Mesenchymal stem cell (in vitro differentiated cells and primary cell): ENCODE measurements at regions not wholly inside any gene's neighbourhood (a gene's known extent, or its start where the extent isn't known, plus 50 kb on each side); places are given as distances from the start of the nearest gene placed in this dataset.

ENCODE experiments used
- DNase-seq: peaks from one replicate; pipeline ENCODE4 v3.0.0-alpha.2; 2013
- H2AFZ ChIP-seq: one replicate; pipeline ENCODE4 v1.6.1; 2013; ENCODE audit warnings: low read depth, mild to moderate bottlenecking, control low read depth, inconsistent platforms, low read length, moderate library complexity
- H2AK5ac ChIP-seq: 2 replicates; pipeline ENCODE4 v1.6.1; 2013; ENCODE audit warnings: low read length, moderate library complexity, mild to moderate bottlenecking, inconsistent platforms; ENCODE audit not compliant: severe bottlenecking
- H2BK120ac ChIP-seq: one replicate; pipeline ENCODE4 v1.6.1; 2013; ENCODE audit warnings: low read depth, mild to moderate bottlenecking, inconsistent platforms, low read length, moderate library complexity
- H2BK12ac ChIP-seq, 2 experiments: one replicate each; pipeline ENCODE4 v1.6.1; 2013; ENCODE audit warnings: inconsistent platforms in 2 of 2, low read length in 2 of 2, mild to moderate bottlenecking in 2 of 2, moderate library complexity in 2 of 2, control low read depth in 1 of 2
- H2BK15ac ChIP-seq: one replicate; pipeline ENCODE4 v1.6.1; 2013; ENCODE audit warnings: mild to moderate bottlenecking, low read depth, inconsistent platforms; ENCODE audit not compliant: poor library complexity, severe bottlenecking
- H2BK5ac ChIP-seq: 2 replicates; pipeline ENCODE4 v1.6.1; 2013; ENCODE audit warnings: low read depth, mild to moderate bottlenecking, low read length, control low read depth, inconsistent platforms; ENCODE audit not compliant: poor library complexity, severe bottlenecking
- H3K14ac ChIP-seq, 2 experiments: one replicate each; pipeline ENCODE4 v1.6.1; 2013; ENCODE audit warnings: inconsistent platforms in 2 of 2, low read length in 2 of 2, control low read depth in 1 of 2, mild to moderate bottlenecking in 1 of 2, moderate library complexity in 1 of 2
- H3K18ac ChIP-seq, 2 experiments: one replicate each; pipeline ENCODE4 v1.6.1; 2013; ENCODE audit warnings: inconsistent platforms in 2 of 2, low read length in 2 of 2, control low read depth in 1 of 2, low read depth in 1 of 2, mild to moderate bottlenecking in 1 of 2
- H3K23ac ChIP-seq, 2 experiments: one replicate each; pipeline ENCODE4 v1.6.1; 2013; ENCODE audit warnings: inconsistent platforms in 2 of 2, low read length in 2 of 2, mild to moderate bottlenecking in 2 of 2, moderate library complexity in 2 of 2, control low read depth in 1 of 2
- H3K27ac ChIP-seq: 2 replicates; pipeline ENCODE4 v1.5.1; 2013; ENCODE audit warnings: mild to moderate bottlenecking, moderate library complexity, low read length, control low read depth, inconsistent platforms; ENCODE audit not compliant: poor library complexity, severe bottlenecking
- H3K27me3 ChIP-seq, 2 experiments: 2 replicates each; pipeline versions ENCODE4 v1.6.1 to v1.7.0; 2013; ENCODE audit warnings: low read length in 2 of 2, mild to moderate bottlenecking in 2 of 2, moderate library complexity in 2 of 2, control low read depth in 1 of 2, inconsistent platforms in 1 of 2; ENCODE audit not compliant: control insufficient read depth in 1 of 2, insufficient read depth in 1 of 2
- H3K36me3 ChIP-seq, 2 experiments: 2 replicates each; pipeline versions ENCODE4 v1.6.1 to v1.7.0; 2013; ENCODE audit warnings: low read length in 2 of 2, control low read depth in 1 of 2, inconsistent platforms in 1 of 2, low read depth in 1 of 2, mild to moderate bottlenecking in 1 of 2; ENCODE audit not compliant: insufficient read depth in 2 of 2, control insufficient read depth in 1 of 2
- H3K4ac ChIP-seq, 2 experiments: one replicate each; pipeline ENCODE4 v1.6.1; 2013; ENCODE audit warnings: inconsistent platforms in 2 of 2, low read length in 2 of 2, mild to moderate bottlenecking in 2 of 2, moderate library complexity in 2 of 2, control low read depth in 1 of 2, low read depth in 1 of 2
- H3K4me1 ChIP-seq: 2 replicates; pipeline ENCODE4 v1.6.1; 2013; ENCODE audit warnings: low read depth, low read length, control low read depth; ENCODE audit not compliant: control insufficient read depth, insufficient read depth
- H3K4me2 ChIP-seq: 2 replicates; pipeline ENCODE4 v1.6.1; 2013; ENCODE audit warnings: low read length, mild to moderate bottlenecking, inconsistent platforms; ENCODE audit not compliant: poor library complexity, severe bottlenecking
- H3K4me3 ChIP-seq, 2 experiments: 2 replicates each; pipeline versions ENCODE4 v1.5.1 to v1.7.0; 2013; ENCODE audit warnings: low read length in 2 of 2, mild to moderate bottlenecking in 2 of 2, control low read depth in 1 of 2, low read depth in 1 of 2; ENCODE audit not compliant: insufficient read depth in 1 of 2
- H3K79me1 ChIP-seq: replicated peaks from 2 replicates; pipeline ENCODE4 v1.6.1; 2013; ENCODE audit warnings: mild to moderate bottlenecking, control low read depth, low read length, inconsistent platforms; ENCODE audit not compliant: poor library complexity, severe bottlenecking
- H3K9ac ChIP-seq: 2 replicates; pipeline ENCODE4 v1.7.0; 2013; ENCODE audit warnings: mild to moderate bottlenecking, low read length, moderate library complexity
- H3K9me3 ChIP-seq: 2 replicates; pipeline ENCODE4 v1.7.0; 2013; ENCODE audit warnings: mild to moderate bottlenecking, low read length; ENCODE audit not compliant: control insufficient read depth
- H4K8ac ChIP-seq: one replicate; pipeline ENCODE4 v1.6.1; 2013; ENCODE audit warnings: inconsistent platforms, mild to moderate bottlenecking, low read length, moderate library complexity
- H4K91ac ChIP-seq: one replicate; pipeline ENCODE4 v1.6.1; 2013; ENCODE audit warnings: mild to moderate bottlenecking, low read length, inconsistent platforms
- WGBS: methylation state at CpG from one replicate; pipeline ENCODE4 v1.1.7; 2013; ENCODE audit warnings: mixed read lengths; 5-methylcytosine and 5-hydroxymethylcytosine counted together

DNA sequence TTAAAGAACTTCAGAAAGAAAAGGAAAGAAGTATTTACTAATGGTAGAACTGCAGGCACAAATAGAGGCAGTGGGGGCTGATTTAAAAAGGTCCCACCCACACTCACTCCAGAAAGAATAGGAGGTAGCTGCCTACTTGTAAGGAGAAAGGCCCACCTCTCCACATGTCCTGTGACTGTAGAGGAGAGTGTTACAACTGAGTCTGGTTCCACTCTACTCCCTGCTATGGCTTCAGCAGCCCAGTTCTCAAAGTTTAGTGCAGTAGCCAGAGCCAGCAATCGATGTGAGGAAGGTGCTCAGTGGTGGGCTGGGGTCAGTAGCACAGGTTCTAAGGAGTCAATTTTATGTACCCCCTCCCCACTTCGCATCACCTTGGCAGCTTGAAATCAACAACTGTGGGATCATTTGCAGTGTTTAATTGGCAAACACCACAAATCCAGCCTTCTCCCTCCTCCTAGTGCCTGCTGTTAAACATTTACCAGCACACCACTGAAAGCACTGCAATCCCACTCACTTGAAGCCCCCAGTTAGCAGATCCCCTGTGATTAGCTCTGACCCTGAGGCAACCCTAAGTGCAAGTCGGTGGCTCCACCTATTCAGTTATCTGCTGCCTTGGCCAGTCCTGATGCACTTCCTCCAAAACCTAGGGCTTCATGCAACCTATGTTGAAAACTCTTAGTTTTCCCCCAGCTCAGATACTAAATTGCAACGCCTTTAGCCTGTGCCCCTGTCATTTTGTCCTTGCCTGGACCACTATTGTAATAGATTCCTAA, 146.6 kb downstream of the BBOX1 start:
- Histone ChIP-seq H3K27ac (no peak overlapping the region), H3K4ac (no peak overlapping the region), H2BK15ac (no peak overlapping the region), H3K27me3 (no peaks in the 10 kb centered on the region), H3K4me3 (no peak overlapping the region), H3K18ac (no peak overlapping the region), H4K91ac (no peak overlapping the region), H4K8ac (no peak overlapping the region), H3K9me3 (no peaks in the 10 kb centered on the region), H3K14ac (no peak overlapping the region), H3K4me2 (no peak overlapping the region), H2BK12ac (no peak overlapping the region), H3K4me1 (peaks cover 2% of the 10 kb centered on the region), H3K36me3 (no peaks in the 10 kb centered on the region), H2BK5ac (no peak overlapping the region), H2AK5ac (no peak overlapping the region), H3K23ac (no peak overlapping the region), H2AFZ (no peak overlapping the region), H3K9ac (no peak overlapping the region), H3K79me1 (no peaks in the 10 kb centered on the region), H2BK120ac (no peak overlapping the region)
- no peak for DNase-seq
- WGBS = 65% methylated on average over 4 of the region's 4 CpGs

DNA sequence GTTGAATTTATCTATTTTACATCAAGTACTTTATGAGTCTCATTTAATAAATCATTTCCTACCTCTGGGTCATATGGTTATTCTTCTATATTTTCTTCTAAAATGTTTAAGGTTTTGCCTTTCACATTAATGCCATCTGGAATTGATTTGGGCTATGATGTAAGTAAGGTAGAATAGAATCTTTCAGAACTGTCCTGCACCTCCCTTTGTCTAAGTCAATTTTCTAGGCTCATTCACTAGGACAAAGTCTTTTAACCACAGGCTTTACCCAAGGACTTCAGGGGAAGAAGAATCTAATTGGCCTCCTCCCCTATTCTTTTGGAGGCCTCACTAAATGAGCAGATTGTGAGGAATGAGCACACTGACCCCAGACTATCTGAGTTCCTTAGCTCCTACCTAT, 146.0 kb downstream of the BBOX1 start:
- Histone ChIP-seq H2BK12ac (no peak overlapping the region), H2BK5ac (no peak overlapping the region), H4K8ac (no peak overlapping the region)

DNA sequence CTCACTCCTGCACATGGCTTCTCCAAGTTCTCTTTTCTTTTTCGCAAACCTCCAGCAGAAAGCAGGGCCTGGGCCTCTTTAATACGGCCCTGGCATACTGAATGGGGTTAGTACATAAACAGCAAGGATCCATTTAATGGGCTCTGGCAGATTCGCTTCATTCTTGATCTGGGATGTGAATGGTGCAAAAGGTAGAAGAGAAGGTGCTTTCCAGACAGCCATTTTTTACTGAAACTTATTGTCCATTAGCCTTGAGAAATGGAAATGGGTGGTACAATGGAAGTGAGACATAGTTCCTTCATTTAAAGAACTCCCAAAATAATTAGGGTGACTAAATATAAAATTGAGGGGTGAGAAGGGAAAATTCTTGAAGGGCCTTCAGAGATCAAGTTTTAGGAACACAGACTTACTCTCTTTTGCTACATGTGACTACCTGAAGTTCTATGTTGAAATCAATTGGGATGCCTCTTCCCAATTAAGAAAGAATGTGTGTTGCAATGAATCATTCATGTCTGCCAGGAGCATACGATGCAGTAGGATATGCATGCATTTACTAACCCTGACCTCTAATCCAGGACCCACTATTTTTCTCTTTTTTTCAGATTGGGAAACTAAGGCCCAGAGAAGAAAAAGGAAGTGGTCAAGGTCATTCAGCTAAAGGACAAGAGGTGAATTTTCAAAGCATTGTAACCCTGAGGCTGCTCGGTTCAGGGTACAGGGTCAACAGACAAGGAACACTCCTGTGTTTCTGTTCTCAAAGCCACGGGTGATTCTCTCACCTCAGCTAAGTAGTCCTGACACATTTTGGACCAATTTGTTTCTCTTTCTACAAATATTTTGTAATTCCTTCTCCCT, 144.1 kb downstream of the BBOX1 start:
- no peak overlapping the region for H3K9ac ChIP-seq
- no peak overlapping the region for H3K4me2 ChIP-seq
- H3K9me3 ChIP-seq = no peaks in the 10 kb centered on the region
- no peak overlapping the region for H2BK120ac ChIP-seq
- H3K14ac ChIP-seq = no peak overlapping the region
- H3K4me3 ChIP-seq = no peak overlapping the region
- no peak overlapping the region for H2AFZ ChIP-seq
- no peak overlapping the region for H3K27ac ChIP-seq
- H4K8ac ChIP-seq = no peak overlapping the region
- H3K4ac ChIP-seq = no peak overlapping the region
- peaks cover 2% of the 10 kb centered on the region for H3K4me1 ChIP-seq
- DNase-seq = no peak
- H3K27me3 ChIP-seq = no peaks in the 10 kb centered on the region
- 68% methylated on average over 6 of the region's 6 CpGs for WGBS
- H3K36me3 ChIP-seq = no peaks in the 10 kb centered on the region
- H2BK5ac ChIP-seq = no peak overlapping the region
- peak overlapping the region; percentile 59 for H2AK5ac ChIP-seq
- H3K79me1 ChIP-seq = no peaks in the 10 kb centered on the region
- H3K18ac ChIP-seq = no peak overlapping the region
- H2BK12ac ChIP-seq = no peak overlapping the region
- H2BK15ac ChIP-seq = no peak overlapping the region
- H3K23ac ChIP-seq = no peak overlapping the region
- H4K91ac ChIP-seq = no peak overlapping the region

More for the DNA sequence above, 146.0 kb downstream of the BBOX1 start:
- Histone ChIP-seq H2AFZ (no peak overlapping the region), H3K4me2 (no peak overlapping the region), H3K4me3 (no peak overlapping the region), H2AK5ac (peak overlapping the region; percentile 4), H3K9me3 (no peaks in the 10 kb centered on the region), H3K18ac (no peak overlapping the region), H2BK15ac (no peak overlapping the region), H3K4me1 (peaks cover 2% of the 10 kb centered on the region), H3K9ac (no peak overlapping the region), H3K36me3 (no peaks in the 10 kb centered on the region), H3K23ac (no peak overlapping the region), H3K4ac (no peak overlapping the region), H2BK120ac (no peak overlapping the region), H3K27ac (no peak overlapping the region), H3K14ac (no peak overlapping the region), H3K27me3 (no peaks in the 10 kb centered on the region), H3K79me1 (no peaks in the 10 kb centered on the region), H4K91ac (no peak overlapping the region)
- DNase-seq = no peak

DNA sequence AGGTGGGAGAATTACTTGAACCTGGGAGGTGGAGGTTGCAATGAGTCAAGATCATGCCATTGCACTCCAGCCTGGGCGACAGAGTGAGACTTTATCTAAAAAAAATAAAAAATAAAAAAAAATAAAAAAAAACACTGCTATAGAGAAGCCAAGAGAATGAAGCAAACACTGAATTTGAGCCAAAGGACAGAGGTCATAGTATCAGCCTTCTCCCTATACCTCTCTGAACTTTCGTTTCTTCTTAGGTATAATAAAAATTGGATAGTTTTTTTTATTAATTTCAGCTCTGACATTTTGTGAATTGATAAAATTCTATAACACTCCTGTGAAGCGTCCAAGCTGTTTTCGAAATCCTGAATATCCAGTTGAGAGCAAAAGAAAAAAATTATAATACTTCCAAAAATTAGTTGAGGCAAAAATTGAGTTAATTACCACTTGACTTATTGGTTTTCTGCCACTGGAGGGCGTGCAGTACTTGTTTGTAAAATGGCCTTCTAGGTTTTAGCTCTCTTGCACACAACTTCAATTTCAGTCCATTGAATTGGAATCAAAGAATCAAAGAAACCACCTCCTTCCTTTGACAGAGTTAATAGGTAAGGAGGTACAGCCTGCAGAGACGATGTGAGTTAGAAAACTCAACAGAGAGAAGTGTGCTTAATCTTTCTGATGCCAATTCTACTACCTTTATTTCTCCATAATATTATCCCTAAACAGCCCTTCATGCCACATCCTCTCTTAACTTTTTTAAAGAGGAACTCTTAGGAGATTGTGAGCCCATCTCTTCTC, 143.2 kb downstream of the BBOX1 start:
- Histone ChIP-seq H3K79me1 (no peaks in the 10 kb centered on the region), H4K8ac (no peak overlapping the region), H3K9ac (peak overlapping the region; percentile 58), H3K18ac (no peak overlapping the region), H3K36me3 (no peaks in the 10 kb centered on the region), H3K9me3 (no peaks in the 10 kb centered on the region), H2BK120ac (no peak overlapping the region), H3K23ac (no peak overlapping the region), H2BK12ac (no peak overlapping the region), H2AFZ (no peak overlapping the region), H3K4me2 (no peak overlapping the region), H3K4ac (no peak overlapping the region), H3K27ac (no peak overlapping the region), H3K4me3 (no peak overlapping the region), H4K91ac (no peak overlapping the region), H3K14ac (no peak overlapping the region), H2BK5ac (no peak overlapping the region), H3K4me1 (peaks cover 2% of the 10 kb centered on the region), H3K27me3 (no peaks in the 10 kb centered on the region), H2BK15ac (no peak overlapping the region), H2AK5ac (no peak overlapping the region)
- peak; percentile 68 for DNase-seq
- WGBS = 0% methylated on average over 2 of the region's 6 CpGs
